HG02938 (cell line): ENCODE measurements at regions not wholly inside any gene's neighbourhood (a gene's known extent, or its start where the extent isn't known, plus 50 kb on each side); places are given as distances from the start of the nearest gene placed in this dataset.

Experiments used
- ATAC-seq: cut with Tn5 transposase; IDR thresholded peaks from one replicate; pipeline ENCODE4 v1.9.1; 2021; ENCODE audit warnings: mild to moderate bottlenecking, moderate library complexity; ENCODE audit not compliant: unreplicated experiment

DNA sequence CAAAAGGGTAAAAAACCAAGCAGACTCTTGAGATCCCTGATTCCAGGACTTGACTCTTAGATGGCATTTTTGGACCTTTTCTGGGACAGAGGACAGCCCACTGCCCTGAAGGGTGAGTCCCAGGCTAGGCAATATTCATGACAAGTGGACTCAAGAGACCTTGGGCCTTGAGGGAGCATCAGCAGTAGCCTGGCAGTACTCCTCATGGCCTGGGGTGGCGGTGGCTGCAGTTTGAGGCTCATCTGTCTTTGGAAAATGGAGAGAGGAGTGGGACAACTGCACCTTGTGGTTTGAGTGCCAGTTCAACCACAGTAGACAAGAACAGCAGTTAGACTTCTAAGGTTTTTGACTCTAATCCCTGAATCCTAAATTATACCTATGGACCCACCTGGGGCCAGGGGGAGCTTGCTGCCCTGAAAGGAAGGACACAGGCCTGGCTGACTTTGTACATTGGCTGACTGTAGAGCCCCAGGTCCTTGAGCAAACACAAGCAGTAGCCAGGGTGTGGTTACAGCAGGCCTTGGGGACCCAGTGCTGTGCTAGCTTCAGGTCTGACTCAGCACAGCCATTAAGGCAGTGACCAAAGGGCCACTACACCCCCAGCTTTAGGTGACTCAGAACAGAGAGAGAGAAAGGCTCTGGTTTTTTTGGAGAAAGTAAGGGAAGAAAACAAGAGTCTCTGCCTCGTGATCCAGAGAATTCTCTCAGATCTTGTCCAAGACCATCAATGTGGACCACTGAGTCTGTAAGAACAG is 1023.2 kb downstream of the KCNT2 start:
- ATAC-seq = no peak

DNA sequence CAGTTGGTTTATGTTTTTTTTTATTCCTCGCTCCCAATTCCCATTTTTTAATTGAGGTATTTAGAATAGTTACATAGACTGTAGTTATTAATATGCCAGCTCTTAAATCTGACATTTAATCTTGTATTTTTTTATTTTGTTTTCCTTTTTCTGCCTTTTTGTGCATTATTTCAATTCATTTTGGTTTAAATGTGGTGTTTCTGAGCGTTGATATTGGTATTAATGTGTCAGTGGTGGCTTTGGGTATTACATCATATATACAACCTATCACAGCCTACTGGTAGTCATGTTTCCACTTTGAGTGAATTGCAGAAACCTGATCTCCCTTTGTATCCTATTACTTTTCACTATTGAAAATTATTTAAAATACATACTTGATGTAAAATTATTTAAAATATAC is 1027.3 kb downstream of the KCNT2 start:
- peak; percentile 74 for ATAC-seq

DNA sequence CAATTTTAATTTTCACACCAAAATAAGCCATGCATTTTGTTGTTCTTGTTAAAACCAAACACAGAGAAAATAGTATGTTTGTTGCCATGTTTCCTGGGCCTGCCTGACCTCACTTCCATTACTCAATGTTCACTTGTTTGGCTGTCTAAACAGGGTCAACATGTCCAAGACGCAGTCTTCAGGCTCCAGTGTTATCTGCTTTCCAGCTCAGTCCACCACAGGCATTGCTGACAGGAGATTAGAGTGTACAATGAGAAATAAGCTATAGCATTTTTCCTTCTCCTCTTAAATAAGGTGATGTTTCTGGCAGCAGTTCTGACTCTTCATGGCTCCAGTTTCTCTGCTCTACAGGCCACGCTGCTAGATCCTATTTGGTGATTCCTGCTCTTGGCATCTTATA is 1030.5 kb downstream of the KCNT2 start:
- ATAC-seq = no peak

DNA sequence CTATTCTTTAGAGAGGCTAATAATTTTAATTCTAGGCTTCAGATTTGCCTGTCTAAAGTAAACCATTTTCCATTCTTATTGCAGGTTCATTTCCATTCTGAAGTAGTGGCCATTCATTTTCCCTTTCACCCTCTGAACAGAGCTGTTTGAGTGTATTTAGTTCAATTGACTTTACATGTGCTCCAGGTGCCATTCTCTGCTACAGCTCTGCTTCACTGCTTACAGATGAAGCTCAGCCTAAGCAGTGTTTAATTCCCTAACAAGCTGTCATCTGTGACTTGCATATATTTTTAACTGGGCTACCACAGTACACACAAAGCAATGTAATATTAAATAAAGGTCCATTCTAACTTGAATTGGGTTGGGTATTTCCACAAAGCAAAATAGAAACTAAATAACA is 1031.6 kb downstream of the KCNT2 start:
- ATAC-seq = no peak

DNA sequence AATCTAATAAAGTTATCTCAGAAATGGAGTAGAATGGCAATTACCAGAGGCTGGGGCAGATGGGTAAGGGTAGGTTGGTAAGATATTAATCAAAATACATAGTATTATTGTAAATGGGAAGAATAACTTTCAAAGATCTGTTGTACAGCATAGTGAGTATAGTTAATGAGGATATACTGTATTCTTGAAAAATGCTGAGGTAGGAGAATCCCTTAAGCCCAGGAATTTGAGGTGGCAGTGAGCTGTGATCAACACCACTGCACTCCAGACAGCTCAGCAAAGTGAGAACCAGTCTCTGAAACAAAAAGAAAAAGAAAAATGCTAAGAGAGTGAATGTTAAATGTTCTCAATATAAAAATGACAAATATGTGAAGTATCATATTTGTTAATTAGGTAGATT is 1033.7 kb downstream of the KCNT2 start:
- no peak for ATAC-seq

DNA sequence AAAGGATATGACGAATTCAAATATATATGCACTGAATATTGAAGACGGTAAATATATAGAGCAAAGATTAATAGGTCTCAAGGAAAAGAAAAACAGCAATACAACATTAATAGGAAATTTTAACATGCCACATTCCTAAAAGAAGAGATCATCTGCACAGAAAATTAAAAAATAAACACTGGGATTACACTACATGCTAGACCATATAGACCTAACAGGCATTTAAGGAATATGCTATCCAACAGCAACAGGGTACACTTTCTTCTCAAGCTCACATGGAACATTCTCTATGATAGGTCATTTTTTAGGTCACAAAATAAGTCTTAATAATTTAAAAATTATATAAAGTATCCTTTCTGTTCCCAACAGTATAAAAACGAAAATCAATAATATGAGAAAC is 1038.3 kb downstream of the KCNT2 start:
- ATAC-seq = no peak

DNA sequence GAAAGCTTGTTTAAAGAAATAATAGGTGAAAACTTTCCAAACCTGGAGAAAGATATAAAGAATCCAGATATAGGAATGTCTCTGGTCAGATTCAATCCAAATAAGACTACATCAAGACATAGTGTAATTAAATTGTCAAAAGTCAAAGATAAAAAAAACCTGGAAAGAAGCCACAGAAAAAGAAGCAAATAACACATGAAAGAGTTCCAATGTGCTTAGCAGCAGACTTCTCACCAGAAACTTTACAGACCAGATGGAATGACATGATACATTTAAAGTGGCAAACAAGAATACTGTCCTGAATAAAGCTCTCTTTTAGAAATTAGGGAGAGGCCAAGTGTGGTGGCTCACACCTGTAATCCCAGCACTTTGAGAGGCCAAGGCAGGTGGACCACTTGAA is 1039.9 kb downstream of the KCNT2 start:
- ATAC-seq = no peak

DNA sequence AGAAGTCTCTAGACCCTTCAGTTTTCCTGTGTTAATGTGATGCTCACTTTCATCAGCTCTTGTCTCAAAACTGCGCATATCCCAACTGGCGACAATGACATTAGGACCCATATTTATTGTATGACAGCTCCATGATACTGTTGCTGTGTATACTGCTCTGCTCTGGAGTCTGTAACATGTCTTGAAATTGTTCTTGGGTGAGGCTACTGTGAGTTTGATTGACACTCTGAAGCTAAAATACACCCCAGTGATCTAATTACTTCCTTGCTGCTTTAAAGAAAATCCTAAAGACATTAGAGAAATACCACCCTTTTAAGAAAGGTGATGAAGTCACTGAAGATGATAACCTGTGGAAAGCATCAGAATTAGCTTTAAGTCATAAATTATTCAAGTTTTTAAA is 1046.2 kb downstream of the KCNT2 start:
- ATAC-seq = no peak

DNA sequence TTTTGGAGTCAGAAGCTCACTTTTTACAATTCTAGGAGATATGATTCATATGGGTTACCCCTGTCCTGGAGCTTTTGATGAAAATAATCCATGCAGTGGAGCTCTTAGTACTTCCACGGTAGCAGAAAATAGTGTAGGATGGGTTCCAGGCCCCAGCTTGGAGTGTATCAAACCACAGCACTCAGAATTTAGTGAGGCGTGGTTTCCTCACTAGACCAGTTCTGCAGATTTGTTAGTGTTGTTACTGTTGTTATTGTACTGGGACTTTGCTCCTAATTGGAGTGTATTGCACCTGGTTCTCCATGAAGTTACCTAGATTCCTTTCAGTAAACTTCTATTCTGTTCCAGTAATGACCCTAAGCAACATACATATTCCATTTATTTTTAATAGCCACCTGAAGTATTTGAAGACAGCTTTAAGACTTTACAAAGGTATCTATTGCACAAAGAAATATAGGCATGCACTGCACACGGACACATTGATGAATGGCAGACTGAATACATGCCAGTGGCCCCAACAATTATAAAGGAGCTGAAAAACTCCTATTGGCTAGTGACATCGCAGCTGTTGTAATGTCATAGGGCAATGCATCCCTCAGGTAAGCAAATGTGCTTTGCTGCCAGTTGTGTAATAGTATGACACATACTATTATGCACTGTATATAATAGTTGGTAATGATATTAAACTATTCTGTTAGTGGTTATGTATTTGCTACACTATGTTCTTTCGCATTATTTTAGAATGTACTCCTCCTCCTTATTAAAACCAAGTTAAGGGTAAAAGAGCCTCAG is 1058.0 kb downstream of the KCNT2 start:
- no peak for ATAC-seq

DNA sequence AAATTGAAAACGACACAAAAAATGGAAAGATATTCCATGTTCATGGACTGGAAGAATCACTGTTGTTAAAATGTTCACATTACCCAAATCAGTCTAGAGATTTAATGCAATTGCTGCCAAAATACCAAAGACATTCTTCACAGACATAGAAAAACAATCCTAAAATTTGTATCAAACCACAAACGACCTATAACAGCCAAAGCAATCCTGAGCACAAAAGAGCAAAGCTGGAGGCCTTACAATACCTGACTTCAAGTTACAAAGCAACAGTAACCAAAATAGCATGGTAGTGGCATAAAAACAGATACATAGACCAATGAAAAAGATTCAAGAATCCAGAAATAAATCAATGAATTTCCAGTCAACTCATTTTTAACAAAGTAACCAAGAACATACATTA is 1077.3 kb downstream of the KCNT2 start:
- ATAC-seq = no peak

DNA sequence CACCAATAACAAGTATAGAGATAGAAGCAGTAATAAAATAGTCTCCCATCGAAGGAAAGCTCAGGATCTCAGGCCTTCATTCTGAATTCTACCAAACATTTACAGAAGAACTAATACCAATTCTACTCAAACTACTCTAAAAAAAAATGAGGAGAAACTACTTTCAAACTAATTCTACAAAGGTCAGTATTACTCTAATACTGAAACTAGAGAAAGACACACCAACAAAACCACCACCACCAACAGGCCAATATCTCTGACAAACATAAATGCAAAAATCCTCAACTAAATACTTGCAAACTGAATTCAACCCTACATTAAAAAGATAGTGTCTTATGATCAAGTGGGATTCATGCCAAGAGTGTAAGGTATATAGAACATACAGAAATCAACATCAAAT is 1078.4 kb downstream of the KCNT2 start:
- no peak for ATAC-seq

DNA sequence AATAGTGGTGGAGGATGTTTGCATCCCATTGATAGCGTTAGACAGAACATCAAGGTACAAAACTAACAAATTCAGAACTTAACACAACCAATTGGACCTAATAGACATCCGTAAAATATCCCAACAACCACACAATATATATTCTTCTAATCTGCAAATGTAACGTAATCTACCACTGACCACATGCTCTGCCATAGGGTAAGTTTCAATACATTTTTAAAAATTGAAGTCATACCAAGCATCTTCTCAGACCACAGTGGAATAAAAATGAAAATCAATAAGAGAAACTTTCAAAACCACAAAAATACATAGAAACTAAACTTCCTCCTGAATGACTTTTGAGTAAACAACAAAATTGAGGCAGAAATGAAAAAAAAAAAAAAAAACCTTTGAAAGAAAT is 1087.5 kb downstream of the KCNT2 start:
- ATAC-seq = no peak

DNA sequence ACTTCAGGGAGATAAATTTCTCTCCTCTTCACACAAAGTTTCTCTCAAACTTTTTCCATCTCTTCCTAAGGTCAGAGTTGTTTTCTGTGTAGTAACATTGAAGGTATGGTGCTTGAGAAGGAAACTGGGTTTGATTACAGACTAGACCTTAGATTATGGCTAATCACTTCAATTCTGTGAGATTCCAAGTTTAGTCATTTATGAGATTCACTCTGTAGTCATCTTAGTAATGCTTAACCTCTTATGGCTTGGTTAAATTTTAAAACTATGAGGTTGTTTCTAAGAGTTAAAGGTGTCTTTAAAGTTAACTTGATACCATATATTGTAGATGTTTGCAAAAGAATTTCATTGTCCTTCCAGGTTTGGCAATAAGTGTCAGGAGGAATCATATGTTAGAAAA is 1092.2 kb downstream of the KCNT2 start:
- no peak for ATAC-seq

DNA sequence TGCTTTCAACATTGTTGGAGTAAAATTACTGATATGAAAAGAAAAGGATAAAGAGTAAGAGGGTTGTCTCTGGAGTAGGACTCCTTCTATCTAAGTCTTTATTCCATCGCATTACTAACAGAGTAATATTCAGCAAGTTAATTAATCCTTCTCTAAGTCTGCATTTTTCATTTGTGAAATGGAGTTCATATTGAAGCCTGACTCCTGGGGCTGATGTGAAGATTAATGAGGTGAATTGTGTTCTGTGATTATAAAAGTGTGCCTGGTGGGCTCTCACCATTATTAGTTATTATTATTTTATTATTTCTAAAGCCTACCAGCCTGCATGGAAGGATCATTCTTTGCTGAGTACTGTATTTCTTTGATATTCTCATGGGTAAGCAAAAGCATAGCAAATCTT is 1096.7 kb downstream of the KCNT2 start:
- ATAC-seq = no peak

DNA sequence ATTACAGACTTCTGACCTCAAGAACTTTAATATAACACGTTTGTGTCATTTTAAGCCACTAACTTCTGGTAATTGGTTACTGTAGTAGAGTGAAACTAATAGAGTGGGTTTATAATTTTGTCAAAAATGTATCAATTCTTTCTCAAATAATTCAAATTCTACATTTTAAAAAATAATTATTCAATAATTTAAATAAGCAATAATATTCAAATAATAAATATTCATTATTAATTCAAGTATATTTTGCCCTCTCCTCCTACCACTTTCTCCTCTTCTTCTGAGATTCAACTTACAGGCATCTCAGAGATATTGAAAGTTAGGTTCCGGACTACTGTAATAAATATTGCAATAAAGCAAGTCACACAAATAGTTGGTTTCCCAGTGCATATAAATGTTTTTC is 1107.1 kb downstream of the KCNT2 start:
- ATAC-seq = no peak

DNA sequence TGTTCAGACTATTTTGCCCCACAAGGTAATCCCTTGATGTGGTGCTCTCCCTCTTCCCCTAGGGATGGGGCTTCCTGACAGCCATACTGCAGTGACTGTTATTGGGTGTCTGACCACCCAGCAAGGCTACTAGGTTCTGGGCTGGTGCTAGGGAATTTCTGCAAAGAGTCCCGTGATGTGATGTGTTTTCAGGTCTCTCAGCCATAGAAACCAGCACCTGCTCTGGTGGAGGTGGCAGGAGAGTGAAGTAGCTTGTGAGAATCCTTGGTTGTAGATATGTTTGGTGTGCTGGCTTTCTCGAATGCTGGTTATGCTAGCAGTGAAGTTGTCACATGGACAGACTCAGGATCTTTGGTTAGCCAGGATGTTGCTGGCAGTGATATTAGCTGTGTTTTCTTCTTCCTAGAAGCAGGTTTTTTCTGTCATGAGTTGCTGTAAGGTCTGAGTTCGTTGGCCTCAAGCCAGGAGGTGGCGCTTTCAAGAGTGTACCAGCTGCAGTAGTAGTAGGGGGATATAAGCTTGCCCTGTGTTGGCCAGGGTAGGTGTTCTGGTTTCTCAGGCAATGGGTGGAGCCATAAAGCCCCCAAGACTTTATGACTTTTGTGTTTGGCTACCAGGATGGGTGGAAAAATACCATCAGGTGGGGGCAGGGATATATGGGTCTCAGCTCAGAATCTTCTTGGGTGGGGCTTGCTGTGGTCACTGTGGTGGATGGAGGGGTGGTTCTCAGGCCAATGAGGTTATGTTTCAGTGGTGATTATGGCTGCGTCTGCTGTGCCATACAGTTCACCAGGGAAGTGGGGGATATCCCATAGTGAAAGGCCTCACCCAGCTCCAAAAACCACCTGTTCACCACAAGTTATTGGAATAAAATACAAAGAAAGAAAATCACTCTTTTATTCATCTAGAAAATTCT is 1112.3 kb downstream of the KCNT2 start:
- ATAC-seq = peak; percentile 61

DNA sequence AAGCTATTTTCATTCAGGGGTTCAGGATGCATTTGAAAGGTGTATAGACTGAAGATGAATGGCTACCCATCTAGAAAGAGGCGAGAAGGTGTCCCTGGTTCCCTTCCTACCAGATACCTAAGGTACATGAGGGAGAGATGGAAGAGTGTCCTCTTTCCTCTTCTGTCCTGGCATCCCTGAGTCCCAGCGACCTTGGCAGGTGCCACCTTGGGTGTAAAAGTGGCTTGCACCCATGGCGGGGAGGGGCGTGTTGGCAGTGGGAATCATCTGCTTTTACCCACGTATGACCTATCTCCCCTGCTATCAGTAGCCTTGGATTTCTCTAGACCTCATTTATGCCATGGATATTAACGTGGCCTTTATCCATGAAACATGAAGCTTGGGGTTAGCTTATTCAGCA is 1126.1 kb downstream of the KCNT2 start:
- no peak for ATAC-seq

DNA sequence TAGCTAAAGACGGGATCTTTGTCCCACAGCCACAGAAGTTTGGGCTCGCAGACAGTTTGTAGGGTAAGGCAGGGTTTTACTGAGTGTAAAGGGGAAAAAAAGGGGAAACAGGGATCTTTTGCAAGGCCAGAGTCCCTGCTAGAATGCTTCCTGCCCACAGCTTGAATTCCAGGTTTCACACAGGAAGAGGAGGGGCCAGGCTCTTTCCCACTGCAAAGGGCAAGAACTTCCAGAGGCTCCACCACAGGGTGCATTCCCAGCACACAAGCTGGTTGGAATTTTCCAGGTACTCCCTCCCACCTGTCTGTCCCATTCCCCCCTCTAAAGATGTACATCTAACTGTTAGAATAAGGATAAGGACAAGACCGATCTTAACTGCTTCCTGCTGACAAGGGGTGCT is 1126.9 kb downstream of the KCNT2 start:
- ATAC-seq = no peak

DNA sequence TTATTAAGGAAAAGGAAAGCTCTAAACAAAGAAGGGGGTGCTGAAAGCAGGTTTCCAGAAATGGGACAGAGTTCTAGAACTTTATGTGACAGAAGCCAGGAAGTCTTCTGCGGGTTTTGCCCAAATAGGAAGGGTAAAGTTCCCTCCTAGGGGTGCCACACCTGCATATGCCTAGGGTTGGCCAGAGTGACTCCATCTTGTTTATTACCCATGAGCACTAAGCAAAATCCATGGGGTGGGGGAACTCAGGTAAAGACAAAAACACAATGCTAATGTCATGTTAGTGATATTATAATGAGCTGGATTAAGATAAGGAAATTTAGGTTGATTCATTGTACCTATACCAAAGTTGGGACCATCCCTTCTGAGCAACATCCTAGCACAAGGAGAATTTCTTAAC is 1132.7 kb downstream of the KCNT2 start:
- no peak for ATAC-seq

DNA sequence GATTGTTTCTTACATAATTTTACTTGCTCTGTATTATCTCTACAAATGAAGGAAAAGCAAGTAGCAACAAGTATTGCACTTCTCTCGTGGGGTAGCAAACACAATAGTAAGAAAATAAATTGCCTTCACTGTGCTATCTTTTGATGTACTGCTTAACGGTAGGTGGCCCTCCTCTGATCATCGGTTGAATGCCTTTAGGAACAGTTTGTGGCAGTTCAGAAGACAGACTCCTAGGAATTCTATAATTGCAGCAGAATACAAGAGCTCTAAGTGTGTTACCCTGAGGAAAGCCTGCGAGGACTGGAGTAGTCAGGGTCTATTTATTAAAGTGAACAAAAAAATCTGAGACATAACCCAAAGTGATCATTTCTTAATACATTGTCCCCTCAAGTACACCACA is 1135.9 kb downstream of the KCNT2 start:
- no peak for ATAC-seq

DNA sequence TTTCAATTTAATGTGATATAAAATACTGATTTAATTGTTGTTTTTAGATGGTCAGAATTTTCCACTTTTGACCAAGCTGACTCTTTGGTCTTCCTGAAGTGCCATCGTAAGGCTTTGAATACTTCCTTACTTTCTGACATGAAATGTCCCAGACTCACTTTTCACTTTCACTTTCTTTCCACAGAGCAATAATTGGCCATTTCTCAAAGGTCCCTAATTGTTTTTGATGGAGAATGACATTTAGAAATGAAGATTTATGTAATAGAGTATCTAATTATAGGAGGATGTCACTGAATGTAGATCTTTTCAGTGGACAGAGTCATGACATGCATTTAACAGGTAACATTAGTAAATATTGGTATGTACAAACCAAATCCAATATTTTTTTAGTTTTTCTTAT is 1141.6 kb downstream of the KCNT2 start:
- no peak for ATAC-seq

DNA sequence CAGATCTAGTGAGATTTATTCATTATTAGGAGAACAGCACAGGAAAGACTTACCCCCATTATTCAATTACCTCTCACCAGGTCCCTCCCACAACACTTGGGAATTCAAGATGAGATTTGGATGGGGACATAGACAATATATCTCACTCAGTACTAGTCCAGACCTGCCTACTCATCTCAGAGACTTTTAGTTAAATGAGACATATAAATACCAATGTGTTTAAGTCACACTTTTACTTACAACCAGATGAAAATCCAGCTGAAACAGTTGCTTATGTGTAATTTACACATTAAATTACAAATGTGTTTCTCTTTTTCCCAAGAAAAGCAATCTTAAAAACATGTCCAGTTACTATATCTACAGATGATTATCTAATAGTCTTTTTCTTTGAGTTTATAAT is 1145.6 kb downstream of the KCNT2 start:
- no peak for ATAC-seq
